ENCODE measurements at regions not wholly inside any gene's neighbourhood (a gene's known extent, or its start where the extent isn't known, plus 50 kb on each side); places are given as distances from the start of the nearest gene placed in this dataset.
"Not testable (repeated sequence)": the region's sequence is repeated elsewhere in the genome, so short reads cannot be mapped to it uniquely, and the experiment has no call there.

DNA sequence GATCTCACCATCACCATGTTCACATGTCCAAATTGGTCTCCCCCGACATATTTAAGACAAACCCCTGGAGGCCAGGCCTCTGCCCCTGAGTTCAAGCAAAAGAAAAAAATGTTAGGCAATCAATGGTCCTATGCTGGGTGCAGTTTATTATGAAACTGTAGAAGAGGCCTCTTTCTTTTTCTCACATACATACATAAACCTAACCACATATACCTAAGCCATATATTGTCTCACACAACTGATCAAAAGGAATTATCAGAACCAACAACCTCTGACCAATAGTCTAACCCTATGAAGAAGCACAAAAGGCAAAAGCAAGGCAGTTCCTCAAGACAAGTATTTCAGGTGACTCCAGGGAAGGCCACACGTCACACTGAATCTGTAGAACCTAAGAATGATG lies 49.9 kb downstream of the ILRUN start:
- DNase-seq (ENCODE audit: low read depth), result no peak
- TF ChIP-seq, protein P1, sequence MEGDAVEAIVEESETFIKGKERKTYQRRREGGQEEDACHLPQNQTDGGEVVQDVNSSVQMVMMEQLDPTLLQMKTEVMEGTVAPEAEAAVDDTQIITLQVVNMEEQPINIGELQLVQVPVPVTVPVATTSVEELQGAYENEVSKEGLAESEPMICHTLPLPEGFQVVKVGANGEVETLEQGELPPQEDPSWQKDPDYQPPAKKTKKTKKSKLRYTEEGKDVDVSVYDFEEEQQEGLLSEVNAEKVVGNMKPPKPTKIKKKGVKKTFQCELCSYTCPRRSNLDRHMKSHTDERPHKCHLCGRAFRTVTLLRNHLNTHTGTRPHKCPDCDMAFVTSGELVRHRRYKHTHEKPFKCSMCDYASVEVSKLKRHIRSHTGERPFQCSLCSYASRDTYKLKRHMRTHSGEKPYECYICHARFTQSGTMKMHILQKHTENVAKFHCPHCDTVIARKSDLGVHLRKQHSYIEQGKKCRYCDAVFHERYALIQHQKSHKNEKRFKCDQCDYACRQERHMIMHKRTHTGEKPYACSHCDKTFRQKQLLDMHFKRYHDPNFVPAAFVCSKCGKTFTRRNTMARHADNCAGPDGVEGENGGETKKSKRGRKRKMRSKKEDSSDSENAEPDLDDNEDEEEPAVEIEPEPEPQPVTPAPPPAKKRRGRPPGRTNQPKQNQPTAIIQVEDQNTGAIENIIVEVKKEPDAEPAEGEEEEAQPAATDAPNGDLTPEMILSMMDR (conservative IDR thresholded peaks at IDR 0.05; ENCODE audit: low read depth, low read length), result no peak
- H3K4me3 ChIP-seq (ENCODE audit: low read depth, low read length), result no peak overlapping the region

DNA sequence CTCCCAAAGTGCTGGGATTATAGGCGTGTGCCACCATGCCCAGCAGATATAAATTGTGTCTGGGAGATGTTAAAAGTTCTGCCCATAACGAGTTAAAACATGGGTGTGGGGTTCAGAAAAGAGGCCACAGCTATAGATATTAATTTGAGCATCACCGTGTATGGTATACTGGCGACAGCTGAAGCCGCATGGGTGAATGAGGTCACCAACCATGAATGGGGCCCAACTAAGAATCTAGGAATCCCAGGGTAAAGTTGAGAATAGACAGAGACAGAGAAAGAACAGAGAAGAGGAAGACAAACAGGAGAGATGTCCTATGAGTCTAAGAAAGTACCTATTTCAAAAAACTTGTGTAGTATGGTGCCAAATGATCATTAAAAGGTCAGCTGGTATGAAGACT lies 50.9 kb downstream of the ILRUN start:
- DNase-seq (ENCODE audit: low read depth), result no peak
- TF ChIP-seq, protein P1 (conservative IDR thresholded peaks at IDR 0.05; ENCODE audit: low read depth, low read length), result no peak
- H3K4me3 ChIP-seq (ENCODE audit: low read depth, low read length), result no peak overlapping the region

DNA sequence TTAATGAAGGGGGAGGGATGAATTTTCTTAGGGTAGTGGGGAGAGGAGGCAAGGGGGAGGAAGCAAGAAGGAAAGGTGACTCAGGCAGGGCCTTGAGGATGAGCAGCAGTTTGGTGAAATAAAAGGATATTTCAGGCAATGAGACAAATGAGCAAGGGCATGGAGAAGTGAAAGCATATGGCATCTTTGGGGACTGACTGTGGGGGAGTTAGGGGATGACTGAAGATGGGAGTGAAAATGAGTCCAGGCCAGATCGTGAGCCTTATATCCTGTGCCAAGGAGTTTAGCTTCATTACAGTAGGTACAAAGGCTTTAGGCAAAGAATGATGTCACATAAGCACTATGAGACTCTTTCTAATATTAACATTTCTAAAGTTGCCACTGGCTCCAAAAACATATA lies 51.9 kb downstream of the ILRUN start:
- H3K4me3 ChIP-seq (ENCODE audit: low read depth, low read length), result no peak overlapping the region
- no peak for DNase-seq (ENCODE audit: low read depth)
- TF ChIP-seq, protein P1 (conservative IDR thresholded peaks at IDR 0.05; ENCODE audit: low read depth, low read length), result no peak

DNA sequence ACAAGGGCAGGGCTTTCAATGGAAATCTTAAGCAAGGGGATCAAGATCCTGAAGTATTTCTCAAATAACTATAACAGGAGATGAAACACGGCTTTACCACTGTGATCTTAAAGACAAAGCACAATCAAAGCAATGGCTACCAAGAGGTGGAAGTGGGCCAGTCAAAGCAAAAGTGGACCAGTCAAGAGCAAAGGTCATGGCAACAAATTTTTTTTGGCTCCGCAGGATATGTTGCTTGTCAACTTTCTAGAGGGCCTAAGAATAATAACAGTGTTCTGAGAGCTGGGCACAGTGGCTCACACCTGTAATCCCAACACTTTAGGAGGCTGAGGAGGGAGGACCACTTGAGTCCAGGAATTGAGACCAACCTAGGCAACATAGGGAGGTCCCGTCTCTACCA lies 54.1 kb downstream of the ILRUN start:
- H3K4me3 ChIP-seq (ENCODE audit: low read depth, low read length), result no peak overlapping the region
- TF ChIP-seq, protein P1 (conservative IDR thresholded peaks at IDR 0.05; ENCODE audit: low read depth, low read length), result no peak
- DNase-seq (ENCODE audit: low read depth), result no peak

DNA sequence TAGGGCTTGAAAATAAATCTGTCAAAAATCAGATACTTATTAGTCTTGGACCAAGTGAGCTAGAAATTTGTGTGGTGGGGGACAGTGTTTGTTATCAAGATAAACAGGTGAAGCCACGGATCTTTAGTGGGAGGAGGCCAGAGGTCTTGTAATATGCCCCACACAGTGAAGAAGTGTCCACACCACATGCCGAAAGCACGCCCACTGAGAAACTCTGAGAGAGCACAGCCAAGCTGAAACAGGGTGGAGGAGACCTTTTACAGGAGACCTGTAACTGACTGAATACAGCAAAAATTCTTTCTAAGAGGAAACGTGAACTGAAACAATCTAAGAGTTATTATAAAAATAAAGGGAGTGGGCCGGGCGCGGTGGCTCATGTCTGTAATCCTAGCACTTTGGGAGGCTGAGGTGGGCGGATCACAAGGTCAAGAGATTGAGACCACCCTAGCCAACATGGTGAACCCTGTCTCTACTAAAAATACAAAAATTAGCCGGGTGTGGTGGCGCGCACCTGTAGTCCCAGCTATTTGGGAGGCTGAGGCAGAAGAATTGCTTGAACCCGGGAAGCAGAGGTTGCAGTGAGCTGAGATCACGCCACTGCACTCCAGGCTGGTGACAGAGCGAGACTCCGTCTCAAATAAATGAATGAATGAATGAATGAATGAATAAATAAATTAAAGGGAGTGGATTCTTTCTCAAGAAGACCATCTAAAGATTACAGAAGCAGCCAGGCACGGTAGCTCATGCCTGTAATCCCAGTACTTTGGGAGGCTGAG lies 56.3 kb downstream of the ILRUN start:
- H3K4me3 ChIP-seq (ENCODE audit: low read depth, low read length); DNase-seq (ENCODE audit: low read depth): not testable (repeated sequence)

DNA sequence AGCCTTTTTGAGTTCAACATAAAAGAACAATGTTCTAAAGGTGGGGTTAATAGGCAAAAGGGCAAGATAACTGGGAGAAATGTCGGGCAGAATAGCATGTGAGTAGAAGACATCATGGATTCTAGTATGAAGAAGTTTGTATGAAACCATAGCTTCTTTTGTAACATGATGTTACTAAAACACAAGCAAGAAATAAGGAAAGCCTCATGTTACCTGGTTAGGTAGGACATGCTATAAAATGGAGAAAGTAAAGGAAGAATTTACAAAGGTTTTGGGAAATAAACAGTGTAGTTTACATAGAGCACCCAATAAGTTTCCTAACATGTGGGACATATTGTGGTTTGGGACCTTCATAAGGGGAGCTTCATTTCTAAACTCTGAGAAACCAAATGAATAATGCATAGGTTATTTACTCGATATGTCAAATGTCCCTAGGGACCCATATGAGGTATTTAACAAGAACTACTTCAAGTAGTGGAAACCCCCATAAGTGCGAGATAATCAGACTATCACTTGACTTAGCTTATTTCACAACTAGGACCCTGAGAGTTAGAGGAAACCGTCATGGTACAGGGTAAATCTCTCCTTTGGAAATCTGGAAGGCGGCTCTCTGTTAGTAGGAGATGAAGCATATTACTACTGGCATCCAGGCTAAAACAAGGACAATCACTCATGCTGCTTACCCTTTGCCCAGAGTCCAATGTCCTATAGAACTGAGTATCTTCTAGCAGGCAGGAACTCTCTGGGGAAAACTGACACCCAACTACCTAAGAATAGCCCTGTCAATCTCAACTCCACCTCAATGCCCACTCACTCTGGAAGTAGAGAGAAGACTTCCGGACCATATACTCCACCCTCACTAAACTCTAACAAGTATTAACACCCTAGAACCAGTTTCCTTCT lies 57.5 kb downstream of the ILRUN start:
- no peak for DNase-seq (ENCODE audit: low read depth)
- no peak overlapping the region for H3K4me3 ChIP-seq (ENCODE audit: low read depth, low read length)
- TF ChIP-seq, protein P1 (conservative IDR thresholded peaks at IDR 0.05; ENCODE audit: low read depth, low read length), result no peak

DNA sequence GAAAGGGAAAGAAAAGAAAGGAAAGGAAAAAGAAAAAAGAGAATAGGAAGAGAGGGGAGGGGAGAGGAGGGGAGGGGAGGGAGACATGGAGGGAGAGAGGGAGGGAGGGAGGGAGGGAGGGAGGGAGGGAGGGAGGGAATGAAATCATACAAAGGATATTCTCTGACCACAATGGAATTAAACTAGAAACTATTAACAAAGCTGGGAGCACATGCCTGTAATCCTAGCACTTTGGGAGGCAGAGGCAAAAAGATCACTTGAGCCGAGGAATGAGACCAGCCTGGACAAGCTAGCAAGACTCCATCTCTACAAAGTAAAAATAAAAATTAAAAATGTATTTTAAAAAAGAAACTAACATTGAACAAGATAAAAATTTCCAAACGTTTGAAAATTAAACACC lies 62.8 kb downstream of the ILRUN start:
- DNase-seq (ENCODE audit: low read depth), result no peak
- no peak overlapping the region for H3K4me3 ChIP-seq (ENCODE audit: low read depth, low read length)
- TF ChIP-seq, protein P1 (conservative IDR thresholded peaks at IDR 0.05; ENCODE audit: low read depth, low read length), result no peak
